GM12865 (cell line): ENCODE measurements at regions not wholly inside any gene's neighbourhood (a gene's known extent, or its start where the extent isn't known, plus 50 kb on each side); places are given as distances from the start of the nearest gene placed in this dataset.

Experiments used
- DNase-seq: peaks from one replicate; pipeline ENCODE4 v3.0.0; 2010; ENCODE audit warnings: low read depth
- H3K4me3 ChIP-seq: 2 replicates; pipeline ENCODE4 v1.5.1; 2011; ENCODE audit warnings: mild to moderate bottlenecking, low read depth, low read length, control low read depth
- TF ChIP-seq, protein P1 (sequence below): IDR thresholded peaks from 2 replicates; pipeline ENCODE4 v1.5.1; 2011; ENCODE audit warnings: low read length, control low read depth, low read depth, inconsistent platforms; ENCODE audit not compliant: insufficient read depth; ENCODE audit errors: missing control alignments

GRCh38 chr9:109855540-109855939, 75.5 kb downstream of the PALM2AKAP2 start:
- H3K4me3 ChIP-seq, result no peak overlapping the region
- TF ChIP-seq, protein P1, sequence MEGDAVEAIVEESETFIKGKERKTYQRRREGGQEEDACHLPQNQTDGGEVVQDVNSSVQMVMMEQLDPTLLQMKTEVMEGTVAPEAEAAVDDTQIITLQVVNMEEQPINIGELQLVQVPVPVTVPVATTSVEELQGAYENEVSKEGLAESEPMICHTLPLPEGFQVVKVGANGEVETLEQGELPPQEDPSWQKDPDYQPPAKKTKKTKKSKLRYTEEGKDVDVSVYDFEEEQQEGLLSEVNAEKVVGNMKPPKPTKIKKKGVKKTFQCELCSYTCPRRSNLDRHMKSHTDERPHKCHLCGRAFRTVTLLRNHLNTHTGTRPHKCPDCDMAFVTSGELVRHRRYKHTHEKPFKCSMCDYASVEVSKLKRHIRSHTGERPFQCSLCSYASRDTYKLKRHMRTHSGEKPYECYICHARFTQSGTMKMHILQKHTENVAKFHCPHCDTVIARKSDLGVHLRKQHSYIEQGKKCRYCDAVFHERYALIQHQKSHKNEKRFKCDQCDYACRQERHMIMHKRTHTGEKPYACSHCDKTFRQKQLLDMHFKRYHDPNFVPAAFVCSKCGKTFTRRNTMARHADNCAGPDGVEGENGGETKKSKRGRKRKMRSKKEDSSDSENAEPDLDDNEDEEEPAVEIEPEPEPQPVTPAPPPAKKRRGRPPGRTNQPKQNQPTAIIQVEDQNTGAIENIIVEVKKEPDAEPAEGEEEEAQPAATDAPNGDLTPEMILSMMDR, result no peak
- no peak for DNase-seq

DNA sequence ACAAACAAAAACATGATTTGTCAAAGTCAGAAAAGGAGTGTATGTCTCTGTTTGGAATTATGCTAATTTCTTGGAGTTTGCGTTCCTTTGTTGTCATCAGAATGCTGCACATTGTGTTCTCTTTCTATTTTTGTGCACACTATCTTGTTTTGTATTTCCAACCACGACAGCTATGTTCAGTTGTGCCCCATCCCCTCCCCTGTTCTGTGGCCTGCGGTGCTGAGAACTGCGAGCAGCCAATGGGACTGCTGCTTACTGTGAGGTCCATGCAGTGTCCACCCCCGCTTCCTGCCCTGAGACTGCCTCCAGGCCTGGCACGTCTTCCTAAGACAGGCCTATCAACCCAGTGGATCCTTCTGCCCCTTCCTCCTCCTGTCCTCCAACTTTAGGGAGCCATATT, 76.8 kb downstream of the PALM2AKAP2 start:
- TF ChIP-seq, protein P1, result no peak
- no peak overlapping the region for H3K4me3 ChIP-seq
- DNase-seq, result no peak

DNA sequence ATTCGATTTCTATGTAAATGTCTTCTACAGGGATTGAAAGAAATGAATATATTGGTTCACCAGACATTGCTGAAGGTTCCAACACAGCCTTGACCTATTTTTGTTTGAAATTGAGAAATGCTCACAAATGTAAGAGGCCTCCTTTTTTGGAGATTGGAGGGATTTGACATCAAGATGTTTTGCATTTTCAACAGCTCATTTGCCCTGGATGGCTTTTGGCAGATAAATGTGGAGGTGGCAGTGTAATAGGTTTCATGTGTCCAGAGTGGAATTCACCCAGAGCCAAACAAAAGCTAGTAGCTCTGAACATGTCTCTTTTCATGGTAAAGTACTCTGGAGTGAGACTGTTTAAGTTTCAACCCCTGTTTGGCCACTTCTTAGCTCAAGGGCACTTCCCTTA, 77.3 kb downstream of the PALM2AKAP2 start:
- DNase-seq, result no peak
- no peak overlapping the region for H3K4me3 ChIP-seq
- TF ChIP-seq, protein P1, result no peak

DNA sequence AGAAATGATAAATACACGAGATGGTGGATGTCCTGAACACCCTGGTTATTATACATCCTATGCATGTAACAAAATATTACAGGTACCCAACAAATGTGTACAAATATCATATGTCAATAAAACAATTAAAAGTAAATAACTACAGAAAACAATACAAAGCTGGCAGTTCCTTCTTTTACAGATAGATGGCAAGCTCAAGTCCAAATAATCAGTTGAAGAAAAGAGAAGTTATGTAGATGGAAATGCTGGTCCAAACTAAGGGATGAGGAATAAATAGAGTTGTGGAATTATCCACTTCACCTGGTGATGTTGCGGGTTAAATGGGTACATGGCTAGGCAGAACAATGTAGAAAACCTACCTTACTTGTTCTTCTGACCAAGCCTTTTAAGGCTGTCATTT, 79.4 kb downstream of the PALM2AKAP2 start:
- TF ChIP-seq, protein P1, result peak; percentile 12
- no peak for DNase-seq
- no peak overlapping the region for H3K4me3 ChIP-seq

DNA sequence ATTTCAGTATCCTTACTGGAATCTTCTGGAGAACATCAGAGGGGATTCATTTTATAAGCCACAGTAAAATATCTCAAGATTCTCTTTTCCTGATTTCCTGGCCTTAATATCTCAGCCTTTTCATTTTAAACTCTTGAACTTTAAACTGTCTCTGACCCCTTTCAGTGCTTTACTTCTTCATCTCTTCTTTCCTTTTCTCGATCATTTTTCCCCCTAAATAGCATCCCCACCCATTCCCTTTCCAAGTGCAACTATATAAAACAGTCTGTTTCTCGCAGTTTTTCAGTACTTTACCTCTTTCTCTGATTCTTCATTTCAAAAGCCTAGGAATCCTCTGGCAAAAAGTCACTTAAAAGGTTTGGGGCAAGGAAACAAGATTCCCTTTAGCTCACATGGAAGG, 80.5 kb downstream of the PALM2AKAP2 start:
- H3K4me3 ChIP-seq, result no peak overlapping the region
- TF ChIP-seq, protein P1, result no peak
- DNase-seq, result no peak

GRCh38 chr9:109861499-109861898, 81.5 kb downstream of the PALM2AKAP2 start:
- H3K4me3 ChIP-seq, result no peak overlapping the region
- TF ChIP-seq, protein P1, result no peak
- no peak for DNase-seq

DNA sequence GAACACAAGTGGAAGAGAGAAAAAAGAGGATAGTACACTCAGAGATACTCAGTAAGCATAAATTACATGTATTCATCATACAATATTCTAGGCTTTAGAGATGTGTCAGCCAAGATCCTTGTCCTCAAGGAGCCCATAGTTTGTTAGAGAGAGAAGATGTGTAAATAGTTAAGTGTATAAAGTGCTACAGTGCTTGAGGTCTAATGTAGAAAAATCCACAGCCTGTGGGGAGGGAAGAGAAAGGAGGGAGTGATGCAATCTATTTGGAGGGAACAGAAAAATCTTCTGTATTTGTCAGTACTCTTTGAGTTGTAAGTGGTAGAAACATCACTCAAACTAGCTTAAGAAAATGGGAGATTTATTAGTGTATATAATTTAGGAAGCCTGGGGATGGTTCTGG, 81.9 kb downstream of the PALM2AKAP2 start:
- DNase-seq, result no peak
- TF ChIP-seq, protein P1, result no peak
- H3K4me3 ChIP-seq, result no peak overlapping the region
